Fibroblast of the aortic adventitia (primary cell): ENCODE measurements at regions not wholly inside any gene's neighbourhood (a gene's known extent, or its start where the extent isn't known, plus 50 kb on each side); places are given as distances from the start of the nearest gene placed in this dataset.
A peak's percentile ranks its signal among the peaks of the same experiment; 100 is the strongest.

ENCODE experiments used
- DNase-seq: peaks from one replicate; pipeline ENCODE4 v3.0.0-alpha.2; 2010; ENCODE audit warnings: low read depth
- H3K4me3 ChIP-seq: 2 replicates; pipeline ENCODE4 v1.5.1; 2011; ENCODE audit warnings: low read depth, mild to moderate bottlenecking, control low read depth, low read length, moderate library complexity
- TF ChIP-seq, protein P1 (sequence below): IDR thresholded peaks from 2 replicates; pipeline ENCODE4 v1.5.1; 2011; ENCODE audit warnings: mild to moderate bottlenecking, low read length, control low read depth, inconsistent platforms; ENCODE audit not compliant: insufficient read depth

DNA sequence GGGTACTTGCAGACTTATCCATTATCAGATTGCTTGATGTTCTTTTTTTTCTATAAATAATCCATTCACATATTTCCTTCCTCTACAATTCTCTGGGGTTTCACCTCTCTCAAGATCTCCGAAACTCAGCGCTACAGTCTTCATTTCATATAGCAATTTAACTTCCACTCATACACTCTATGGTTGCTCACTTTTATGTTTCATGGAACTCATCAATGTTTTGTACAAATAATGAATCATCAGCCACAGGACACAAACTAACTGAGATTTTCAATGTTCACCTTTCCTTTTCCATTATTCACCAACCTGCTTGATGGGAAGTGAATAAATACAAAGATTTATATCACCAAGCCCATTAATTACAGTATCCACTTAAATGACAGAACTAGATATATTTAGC is 534.7 kb downstream of the LRFN5 start:
- TF ChIP-seq, protein P1, sequence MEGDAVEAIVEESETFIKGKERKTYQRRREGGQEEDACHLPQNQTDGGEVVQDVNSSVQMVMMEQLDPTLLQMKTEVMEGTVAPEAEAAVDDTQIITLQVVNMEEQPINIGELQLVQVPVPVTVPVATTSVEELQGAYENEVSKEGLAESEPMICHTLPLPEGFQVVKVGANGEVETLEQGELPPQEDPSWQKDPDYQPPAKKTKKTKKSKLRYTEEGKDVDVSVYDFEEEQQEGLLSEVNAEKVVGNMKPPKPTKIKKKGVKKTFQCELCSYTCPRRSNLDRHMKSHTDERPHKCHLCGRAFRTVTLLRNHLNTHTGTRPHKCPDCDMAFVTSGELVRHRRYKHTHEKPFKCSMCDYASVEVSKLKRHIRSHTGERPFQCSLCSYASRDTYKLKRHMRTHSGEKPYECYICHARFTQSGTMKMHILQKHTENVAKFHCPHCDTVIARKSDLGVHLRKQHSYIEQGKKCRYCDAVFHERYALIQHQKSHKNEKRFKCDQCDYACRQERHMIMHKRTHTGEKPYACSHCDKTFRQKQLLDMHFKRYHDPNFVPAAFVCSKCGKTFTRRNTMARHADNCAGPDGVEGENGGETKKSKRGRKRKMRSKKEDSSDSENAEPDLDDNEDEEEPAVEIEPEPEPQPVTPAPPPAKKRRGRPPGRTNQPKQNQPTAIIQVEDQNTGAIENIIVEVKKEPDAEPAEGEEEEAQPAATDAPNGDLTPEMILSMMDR = no peak
- no peak overlapping the region for H3K4me3 ChIP-seq
- DNase-seq = no peak

DNA sequence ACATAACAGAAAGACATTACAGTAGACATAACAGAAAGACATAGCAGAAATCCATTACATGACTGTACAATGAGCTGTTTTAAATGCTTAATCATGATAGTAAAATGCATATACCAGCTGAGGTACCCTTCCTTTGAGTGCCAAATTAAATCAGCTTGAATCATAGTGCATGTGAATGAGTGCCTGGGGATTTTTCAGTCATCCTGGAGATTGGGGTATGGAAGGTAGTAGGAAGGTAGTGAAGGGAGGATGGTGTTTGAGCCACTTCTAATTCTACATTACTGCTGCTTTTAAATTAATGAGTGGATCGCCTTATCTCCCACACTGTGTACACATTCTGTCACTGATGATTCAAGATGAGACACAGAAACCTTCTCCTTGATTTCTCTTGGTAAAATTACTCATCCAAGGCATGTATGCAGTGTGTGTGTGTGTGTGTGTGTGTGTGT is 534.2 kb downstream of the LRFN5 start:
- TF ChIP-seq, protein P1 = no peak
- peak; percentile 62 for DNase-seq
- H3K4me3 ChIP-seq = no peak overlapping the region

DNA sequence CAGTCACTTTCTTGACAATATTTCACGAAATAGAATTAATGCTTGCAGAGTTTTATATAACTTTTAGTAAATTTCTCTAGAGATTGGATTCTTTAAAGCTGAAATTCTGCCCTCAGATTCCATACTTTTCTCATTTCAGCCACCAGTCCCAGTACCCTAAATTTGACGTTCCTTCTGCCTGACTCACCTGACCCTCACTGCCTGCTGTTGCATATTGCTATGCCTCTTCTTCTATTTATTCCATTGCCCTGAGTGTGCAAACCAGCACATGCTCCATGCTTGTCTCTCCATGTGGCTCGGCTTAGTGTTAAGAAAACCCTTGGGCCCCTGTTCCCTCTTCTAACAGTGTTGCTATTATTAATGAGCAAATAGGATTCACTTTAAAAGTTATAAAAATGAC is 533.3 kb downstream of the LRFN5 start:
- peak; percentile 6 for DNase-seq
- TF ChIP-seq, protein P1 = no peak
- H3K4me3 ChIP-seq = no peak overlapping the region

DNA sequence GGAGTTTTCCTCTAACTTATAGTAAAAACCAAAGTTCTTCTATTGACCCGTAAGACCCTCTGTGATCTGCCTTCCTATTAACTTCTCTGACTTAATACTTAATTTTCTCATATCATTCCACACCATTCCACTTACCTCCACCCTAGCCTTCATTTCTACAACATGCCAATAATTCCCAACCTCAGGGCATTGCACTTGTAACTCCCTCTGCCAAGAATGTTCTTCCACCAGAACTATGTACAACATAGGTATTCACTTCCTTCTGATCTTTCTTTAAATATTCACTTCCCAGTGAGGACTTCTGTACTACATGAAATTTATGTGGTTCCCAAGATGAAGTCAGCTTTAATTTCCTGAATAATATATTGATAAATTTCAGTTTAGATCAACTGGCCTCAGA is 531.7 kb downstream of the LRFN5 start:
- TF ChIP-seq, protein P1 = no peak
- no peak for DNase-seq
- H3K4me3 ChIP-seq = no peak overlapping the region

DNA sequence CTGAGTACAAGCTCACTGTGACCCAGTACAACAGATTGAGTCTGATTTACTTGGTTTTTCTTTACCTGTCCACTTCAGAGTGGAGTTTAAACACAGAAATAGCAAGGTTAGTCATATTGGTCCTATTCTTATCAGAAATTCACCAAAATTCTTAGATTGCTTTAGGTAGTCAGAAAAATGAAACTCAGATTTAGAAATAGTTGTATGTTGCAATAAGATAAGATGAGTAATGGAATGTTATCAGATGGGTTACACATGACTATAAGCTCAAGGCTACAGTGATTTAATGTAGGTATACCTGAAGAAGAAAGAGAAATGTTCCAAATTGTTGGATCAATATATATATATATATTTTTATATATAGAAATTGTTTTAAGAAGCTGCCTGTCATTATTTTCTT is 524.1 kb downstream of the LRFN5 start:
- H3K4me3 ChIP-seq = no peak overlapping the region
- peak; percentile 9 for DNase-seq
- TF ChIP-seq, protein P1 = no peak

DNA sequence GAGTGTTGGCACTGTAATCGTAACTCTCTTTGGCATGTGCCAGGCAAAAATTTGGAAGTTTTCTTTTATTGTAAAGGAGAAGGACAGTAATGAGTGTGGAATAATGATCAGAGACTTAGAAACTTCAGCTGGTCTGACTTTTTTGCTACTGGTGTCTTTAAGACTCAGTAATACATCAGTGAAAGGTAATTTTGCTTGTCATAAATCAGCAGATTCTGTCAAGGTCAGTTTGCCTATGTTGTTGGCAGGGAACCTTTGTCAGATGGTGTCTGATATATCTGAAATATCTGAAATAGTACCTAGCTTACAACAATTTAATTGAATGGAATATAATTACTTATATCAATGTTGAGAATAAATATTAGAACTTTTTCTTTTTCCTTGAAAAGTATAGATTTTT is 516.9 kb downstream of the LRFN5 start:
- DNase-seq = no peak

More for the DNA sequence above, 516.9 kb downstream of the LRFN5 start:
- H3K4me3 ChIP-seq = no peak overlapping the region
- TF ChIP-seq, protein P1 = no peak
